Sigmoid colon (tissue), 4 donors: ENCODE measurements at regions not wholly inside any gene's neighbourhood (a gene's known extent, or its start where the extent isn't known, plus 50 kb on each side); places are given as distances from the start of the nearest gene placed in this dataset.

Source experiments
- EP300 ChIP-seq, 4 donors: sonication (generic); formaldehyde crosslinking; IDR thresholded peaks; one replicate each; pipeline ENCODE4 v1.6.1; 2017; ENCODE audit warnings: antibody characterized with exemption in 4 of 4
- POLR2A ChIP-seq, 2 donors: fragments of 450-650 bp; IDR thresholded peaks; one replicate each; pipeline ENCODE4 v1.6.1; 2016; ENCODE audit warnings: antibody characterized with exemption in 2 of 2, mild to moderate bottlenecking in 2 of 2, moderate library complexity in 2 of 2
- POLR2AphosphoS5 ChIP-seq, 4 donors: sonication (generic); formaldehyde crosslinking; IDR thresholded peaks; one replicate each; pipeline ENCODE4 v1.6.1; 2017; ENCODE audit warnings: antibody characterized with exemption in 4 of 4
- TF ChIP-seq, protein P1 (sequence below), 4 experiments: fragments of 450-650 bp in 3 of 4; fragments of 200-600 bp in 1 of 4; IDR thresholded peaks; one replicate each; pipeline ENCODE4 v1.5.1; 2016 to 2019; ENCODE audit warnings: antibody characterized with exemption in 4 of 4, mild to moderate bottlenecking in 3 of 4, moderate library complexity in 2 of 4

DNA sequence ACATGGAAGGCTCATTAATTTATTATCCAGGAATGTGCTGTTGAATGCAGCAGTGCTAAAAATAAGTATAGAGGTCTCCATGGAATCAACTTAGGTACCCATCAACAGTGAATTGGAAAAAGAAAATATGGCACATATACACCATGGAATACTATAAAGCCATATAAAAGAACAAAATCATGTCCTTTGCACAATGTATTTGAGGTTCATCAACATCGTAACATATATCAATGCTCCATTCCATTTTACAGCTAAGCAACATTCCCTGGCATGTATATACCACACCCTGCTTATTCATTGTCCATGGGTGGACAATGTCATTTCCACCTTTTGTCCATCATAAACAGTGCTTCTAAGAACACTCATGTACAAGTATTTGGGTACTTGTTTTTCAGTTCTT lies 147.8 kb upstream of the RASSF8 start:
- TF ChIP-seq, protein P1, sequence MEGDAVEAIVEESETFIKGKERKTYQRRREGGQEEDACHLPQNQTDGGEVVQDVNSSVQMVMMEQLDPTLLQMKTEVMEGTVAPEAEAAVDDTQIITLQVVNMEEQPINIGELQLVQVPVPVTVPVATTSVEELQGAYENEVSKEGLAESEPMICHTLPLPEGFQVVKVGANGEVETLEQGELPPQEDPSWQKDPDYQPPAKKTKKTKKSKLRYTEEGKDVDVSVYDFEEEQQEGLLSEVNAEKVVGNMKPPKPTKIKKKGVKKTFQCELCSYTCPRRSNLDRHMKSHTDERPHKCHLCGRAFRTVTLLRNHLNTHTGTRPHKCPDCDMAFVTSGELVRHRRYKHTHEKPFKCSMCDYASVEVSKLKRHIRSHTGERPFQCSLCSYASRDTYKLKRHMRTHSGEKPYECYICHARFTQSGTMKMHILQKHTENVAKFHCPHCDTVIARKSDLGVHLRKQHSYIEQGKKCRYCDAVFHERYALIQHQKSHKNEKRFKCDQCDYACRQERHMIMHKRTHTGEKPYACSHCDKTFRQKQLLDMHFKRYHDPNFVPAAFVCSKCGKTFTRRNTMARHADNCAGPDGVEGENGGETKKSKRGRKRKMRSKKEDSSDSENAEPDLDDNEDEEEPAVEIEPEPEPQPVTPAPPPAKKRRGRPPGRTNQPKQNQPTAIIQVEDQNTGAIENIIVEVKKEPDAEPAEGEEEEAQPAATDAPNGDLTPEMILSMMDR (IDR thresholded peaks at IDR 0.05) = no peak
- TF ChIP-seq POLR2A (IDR thresholded peaks at IDR 0.05) (no peak), POLR2AphosphoS5 (IDR thresholded peaks at IDR 0.05) (no peak), EP300 (IDR thresholded peaks at IDR 0.05) (no peak)
